ENCODE measurements at regions not wholly inside any gene's neighbourhood (a gene's known extent, or its start where the extent isn't known, plus 50 kb on each side); places are given as distances from the start of the nearest gene placed in this dataset.

- H3K4me3 ChIP-seq (ENCODE audit: low read depth, low read length): no peak overlapping the region
- TF ChIP-seq CTCF (IDR thresholded peaks at IDR 0.05; ENCODE audit: borderline replicate concordance, insufficient read depth, low read depth, low read length): no peak
Observed at GRCh38 chr4:67101612-67102011, 443.7 kb downstream of the CENPC start.

- TF ChIP-seq CTCF (IDR thresholded peaks at IDR 0.05; ENCODE audit: borderline replicate concordance, insufficient read depth, low read depth, low read length): no peak
Observed at GRCh38 chr4:67092351-67092750, 453.0 kb downstream of the CENPC start.

GRCh38 chr4:67091673-67092072, 453.6 kb downstream of the CENPC start:
- no peak for TF ChIP-seq CTCF (IDR thresholded peaks at IDR 0.05; ENCODE audit: borderline replicate concordance, insufficient read depth, low read depth, low read length)

More at GRCh38 chr4:67092351-67092750, 453.0 kb downstream of the CENPC start:
- H3K4me3 ChIP-seq (ENCODE audit: low read depth, low read length): no peak overlapping the region

GRCh38 chr4:67087897-67088296, 457.4 kb downstream of the CENPC start:
- peak; percentile 55; the same call in 1 of the 2 replicates for TF ChIP-seq CTCF (IDR thresholded peaks at IDR 0.05; ENCODE audit: borderline replicate concordance, insufficient read depth, low read depth, low read length)
- H3K4me3 ChIP-seq (ENCODE audit: low read depth, low read length): no peak overlapping the region

More at GRCh38 chr4:67091673-67092072, 453.6 kb downstream of the CENPC start:
- H3K4me3 ChIP-seq (ENCODE audit: low read depth, low read length): no peak overlapping the region

GRCh38 chr4:67084783-67085182, 460.5 kb downstream of the CENPC start:
- no peak for TF ChIP-seq CTCF (IDR thresholded peaks at IDR 0.05; ENCODE audit: borderline replicate concordance, insufficient read depth, low read depth, low read length)
- no peak overlapping the region for H3K4me3 ChIP-seq (ENCODE audit: low read depth, low read length)

GRCh38 chr4:67083496-67083895, 461.8 kb downstream of the CENPC start:
- no peak overlapping the region for H3K4me3 ChIP-seq (ENCODE audit: low read depth, low read length)
- TF ChIP-seq CTCF (IDR thresholded peaks at IDR 0.05; ENCODE audit: borderline replicate concordance, insufficient read depth, low read depth, low read length): no peak

GRCh38 chr4:67082746-67083145, 462.6 kb downstream of the CENPC start:
- no peak overlapping the region for H3K4me3 ChIP-seq (ENCODE audit: low read depth, low read length)
- TF ChIP-seq CTCF (IDR thresholded peaks at IDR 0.05; ENCODE audit: borderline replicate concordance, insufficient read depth, low read depth, low read length): no peak
